ENCODE measurements at regions not wholly inside any gene's neighbourhood (a gene's known extent, or its start where the extent isn't known, plus 50 kb on each side); places are given as distances from the start of the nearest gene placed in this dataset.

DNA sequence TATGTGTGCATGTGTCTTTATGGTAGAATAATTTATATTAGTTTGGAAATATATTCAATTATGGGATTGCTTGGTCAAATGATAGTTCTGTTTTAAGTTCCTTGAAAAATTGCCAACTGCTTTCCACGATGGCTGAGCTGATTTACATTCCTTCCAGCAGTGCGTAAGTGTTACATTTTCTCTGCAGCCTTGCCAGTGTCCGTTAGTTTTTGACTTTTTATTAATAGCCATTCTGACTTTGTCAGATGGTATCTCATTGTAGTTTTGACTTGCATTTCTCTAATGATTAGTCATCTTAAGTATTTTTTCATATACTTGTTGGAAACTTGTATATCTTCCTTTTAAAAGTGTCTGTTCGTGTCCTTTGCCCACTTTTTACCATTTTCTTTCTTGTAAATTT, 434.2 kb upstream of the POT1 start:
- no peaks in the 10 kb centered on the region for H3K4me1 ChIP-seq (ENCODE audit: insufficient read depth, low read length)
- FAIRE-seq (no peak), DNase-seq (ENCODE audit: low read depth) (peak; percentile 36)
- no peaks in the 10 kb centered on the region for H4K20me1 ChIP-seq (ENCODE audit: insufficient read depth, low read length)
- no peaks in the 10 kb centered on the region for H3K36me3 Mint-ChIP-seq (ENCODE audit: low read depth, unreplicated experiment)
- H3K79me2 ChIP-seq (ENCODE audit: insufficient read depth, low read length): no peaks in the 10 kb centered on the region
- peak overlapping the region; percentile 19 for H3K4me2 ChIP-seq (ENCODE audit: low read length)
- H3K36me3 ChIP-seq (ENCODE audit: insufficient read depth, low read length): no peaks in the 10 kb centered on the region
- no peaks in the 10 kb centered on the region for H3K9me3 Mint-ChIP-seq (ENCODE audit: unreplicated experiment)
- no peaks in the 10 kb centered on the region for H3K9me3 ChIP-seq (ENCODE audit: insufficient read depth, low read depth, low read length)
- no peak overlapping the region for H3K4me3 Mint-ChIP-seq (ENCODE audit: unreplicated experiment)
- H3K27ac Mint-ChIP-seq (ENCODE audit: unreplicated experiment): no peak overlapping the region
- H3K27me3 ChIP-seq (ENCODE audit: insufficient read depth, low read length): no peaks in the 10 kb centered on the region
- H3K27ac ChIP-seq (ENCODE audit: low read depth, low read length): no peak overlapping the region
- H3K27me3 Mint-ChIP-seq (ENCODE audit: low read depth, unreplicated experiment): no peaks in the 10 kb centered on the region
- no peak overlapping the region for H2AFZ ChIP-seq (ENCODE audit: low read depth, low read length)
- TF ChIP-seq EZH2 (IDR thresholded peaks at IDR 0.05; ENCODE audit: insufficient read depth, low read length): no peak
- TF ChIP-seq, protein P1, sequence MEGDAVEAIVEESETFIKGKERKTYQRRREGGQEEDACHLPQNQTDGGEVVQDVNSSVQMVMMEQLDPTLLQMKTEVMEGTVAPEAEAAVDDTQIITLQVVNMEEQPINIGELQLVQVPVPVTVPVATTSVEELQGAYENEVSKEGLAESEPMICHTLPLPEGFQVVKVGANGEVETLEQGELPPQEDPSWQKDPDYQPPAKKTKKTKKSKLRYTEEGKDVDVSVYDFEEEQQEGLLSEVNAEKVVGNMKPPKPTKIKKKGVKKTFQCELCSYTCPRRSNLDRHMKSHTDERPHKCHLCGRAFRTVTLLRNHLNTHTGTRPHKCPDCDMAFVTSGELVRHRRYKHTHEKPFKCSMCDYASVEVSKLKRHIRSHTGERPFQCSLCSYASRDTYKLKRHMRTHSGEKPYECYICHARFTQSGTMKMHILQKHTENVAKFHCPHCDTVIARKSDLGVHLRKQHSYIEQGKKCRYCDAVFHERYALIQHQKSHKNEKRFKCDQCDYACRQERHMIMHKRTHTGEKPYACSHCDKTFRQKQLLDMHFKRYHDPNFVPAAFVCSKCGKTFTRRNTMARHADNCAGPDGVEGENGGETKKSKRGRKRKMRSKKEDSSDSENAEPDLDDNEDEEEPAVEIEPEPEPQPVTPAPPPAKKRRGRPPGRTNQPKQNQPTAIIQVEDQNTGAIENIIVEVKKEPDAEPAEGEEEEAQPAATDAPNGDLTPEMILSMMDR (IDR thresholded peaks at IDR 0.05; ENCODE audit: insufficient read depth, low read depth, low read length): no peak
- H3K9ac ChIP-seq (ENCODE audit: low read length): no peak overlapping the region
- H3K4me3 ChIP-seq (ENCODE audit: insufficient read depth, low read depth, low read length): no peak overlapping the region
- H3K4me1 Mint-ChIP-seq (ENCODE audit: low read depth, unreplicated experiment): no peaks in the 10 kb centered on the region

DNA sequence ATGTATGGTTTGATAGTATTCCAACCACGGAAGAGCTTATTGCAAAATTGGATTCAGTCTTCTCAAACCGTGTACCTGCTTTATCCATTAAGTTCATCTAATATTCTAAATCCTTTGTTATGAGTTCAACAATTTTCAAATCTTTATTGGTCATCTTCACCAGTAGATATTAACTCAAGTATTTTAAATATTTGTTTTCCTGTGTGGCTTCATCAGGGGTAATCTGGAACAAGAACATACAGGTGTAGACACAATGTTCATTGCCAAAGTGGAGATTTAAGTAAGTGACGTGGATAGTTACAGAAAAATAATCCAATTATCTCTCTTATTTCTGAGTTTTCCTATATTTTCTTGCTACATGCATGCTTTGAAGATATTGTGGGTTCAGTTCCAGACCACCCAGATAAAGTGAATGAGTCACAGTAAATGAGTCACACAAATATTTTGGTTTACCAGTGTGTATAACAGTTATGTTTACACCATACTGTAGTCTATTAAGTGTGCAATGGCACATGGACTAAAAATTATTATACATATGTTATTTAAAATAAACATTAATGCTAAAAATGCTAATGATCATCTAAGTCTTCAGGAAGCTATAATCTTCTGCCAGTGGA, 429.0 kb upstream of the POT1 start:
- Histone ChIP-seq H3K9me3 (ENCODE audit: insufficient read depth, low read depth, low read length) (no peaks in the 10 kb centered on the region), H2AFZ (ENCODE audit: low read depth, low read length) (no peak overlapping the region), H3K9ac (ENCODE audit: low read length) (no peak overlapping the region), H3K4me2 (ENCODE audit: low read length) (no peak overlapping the region), H3K4me1 (ENCODE audit: insufficient read depth, low read length) (peaks cover 4% of the 10 kb centered on the region), H4K20me1 (ENCODE audit: insufficient read depth, low read length) (no peaks in the 10 kb centered on the region), H3K4me3 (ENCODE audit: insufficient read depth, low read depth, low read length) (no peak overlapping the region), H3K27ac (ENCODE audit: low read depth, low read length) (no peak overlapping the region), H3K79me2 (ENCODE audit: insufficient read depth, low read length) (no peaks in the 10 kb centered on the region), H3K36me3 (ENCODE audit: insufficient read depth, low read length) (no peaks in the 10 kb centered on the region), H3K27me3 (ENCODE audit: insufficient read depth, low read length) (no peaks in the 10 kb centered on the region)
- Mint-ChIP-seq H3K4me3 (ENCODE audit: unreplicated experiment) (no peak overlapping the region), H3K36me3 (ENCODE audit: low read depth, unreplicated experiment) (no peaks in the 10 kb centered on the region), H3K9me3 (ENCODE audit: unreplicated experiment) (no peaks in the 10 kb centered on the region), H3K4me1 (ENCODE audit: low read depth, unreplicated experiment) (peaks cover 19% of the 10 kb centered on the region), H3K27ac (ENCODE audit: unreplicated experiment) (no peak overlapping the region), H3K27me3 (ENCODE audit: low read depth, unreplicated experiment) (no peaks in the 10 kb centered on the region)
- no peak for TF ChIP-seq EZH2 (IDR thresholded peaks at IDR 0.05; ENCODE audit: insufficient read depth, low read length)
- TF ChIP-seq, protein P1 (IDR thresholded peaks at IDR 0.05; ENCODE audit: insufficient read depth, low read depth, low read length): no peak
- FAIRE-seq: no peak
- DNase-seq (ENCODE audit: low read depth): no peak

DNA sequence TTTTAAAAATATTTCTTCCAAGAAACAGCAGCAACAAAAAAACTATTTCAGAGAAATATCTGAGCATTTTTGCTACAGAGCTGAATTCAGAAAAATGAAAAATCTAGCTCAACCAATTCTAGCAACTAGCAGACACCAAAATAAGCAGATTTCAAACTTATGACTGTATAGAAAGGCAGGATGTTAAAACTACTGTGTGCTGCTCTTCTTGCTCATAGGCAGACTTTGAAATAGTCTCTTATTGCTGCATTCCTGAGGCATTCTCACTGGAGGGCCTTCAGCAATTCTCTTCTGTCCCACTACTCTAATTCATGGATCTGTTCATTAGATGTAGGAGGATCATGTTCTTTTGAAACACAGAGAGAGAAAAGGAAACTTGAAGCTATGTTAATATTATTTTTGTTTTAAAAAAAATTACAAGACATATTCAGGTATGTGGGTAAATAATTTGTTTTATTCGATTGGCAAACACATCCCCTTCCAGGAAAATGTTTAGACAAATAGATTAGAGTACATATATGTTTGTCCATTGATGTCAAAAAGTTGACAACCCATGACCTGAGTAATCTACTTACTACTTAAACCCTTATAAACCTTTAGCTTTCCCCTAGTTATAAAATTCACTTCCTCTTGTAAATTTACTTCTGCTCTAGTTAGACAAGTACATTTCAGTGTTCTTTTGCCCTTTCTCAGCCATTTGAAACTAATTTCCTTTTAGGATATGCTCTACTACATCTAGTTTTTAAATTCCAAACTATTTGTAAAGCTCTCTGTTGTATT, 428.2 kb upstream of the POT1 start:
- H3K36me3 Mint-ChIP-seq (ENCODE audit: low read depth, unreplicated experiment): no peaks in the 10 kb centered on the region
- peak overlapping the region; percentile 31 for H3K27ac Mint-ChIP-seq (ENCODE audit: unreplicated experiment)
- Histone ChIP-seq H3K4me2 (ENCODE audit: low read length) (peak overlapping the region; percentile 1), H3K79me2 (ENCODE audit: insufficient read depth, low read length) (no peaks in the 10 kb centered on the region), H3K9me3 (ENCODE audit: insufficient read depth, low read depth, low read length) (no peaks in the 10 kb centered on the region), H3K36me3 (ENCODE audit: insufficient read depth, low read length) (no peaks in the 10 kb centered on the region), H3K27ac (ENCODE audit: low read depth, low read length) (peak overlapping the region; percentile 15), H2AFZ (ENCODE audit: low read depth, low read length) (no peak overlapping the region), H3K4me3 (ENCODE audit: insufficient read depth, low read depth, low read length) (no peak overlapping the region), H4K20me1 (ENCODE audit: insufficient read depth, low read length) (no peaks in the 10 kb centered on the region), H3K4me1 (ENCODE audit: insufficient read depth, low read length) (peaks cover 4% of the 10 kb centered on the region), H3K9ac (ENCODE audit: low read length) (no peak overlapping the region), H3K27me3 (ENCODE audit: insufficient read depth, low read length) (no peaks in the 10 kb centered on the region)
- no peaks in the 10 kb centered on the region for H3K27me3 Mint-ChIP-seq (ENCODE audit: low read depth, unreplicated experiment)
- no peak for DNase-seq (ENCODE audit: low read depth)
- H3K9me3 Mint-ChIP-seq (ENCODE audit: unreplicated experiment): no peaks in the 10 kb centered on the region
- no peak for FAIRE-seq
- H3K4me1 Mint-ChIP-seq (ENCODE audit: low read depth, unreplicated experiment): peaks cover 19% of the 10 kb centered on the region
- TF ChIP-seq, protein P1 (IDR thresholded peaks at IDR 0.05; ENCODE audit: insufficient read depth, low read depth, low read length): no peak
- no peak for TF ChIP-seq EZH2 (IDR thresholded peaks at IDR 0.05; ENCODE audit: insufficient read depth, low read length)
- H3K4me3 Mint-ChIP-seq (ENCODE audit: unreplicated experiment): no peak overlapping the region

Measured in astrocyte (in vitro differentiated cells and primary cell).